ENCODE measurements at regions not wholly inside any gene's neighbourhood (a gene's known extent, or its start where the extent isn't known, plus 50 kb on each side); places are given as distances from the start of the nearest gene placed in this dataset.

DNA sequence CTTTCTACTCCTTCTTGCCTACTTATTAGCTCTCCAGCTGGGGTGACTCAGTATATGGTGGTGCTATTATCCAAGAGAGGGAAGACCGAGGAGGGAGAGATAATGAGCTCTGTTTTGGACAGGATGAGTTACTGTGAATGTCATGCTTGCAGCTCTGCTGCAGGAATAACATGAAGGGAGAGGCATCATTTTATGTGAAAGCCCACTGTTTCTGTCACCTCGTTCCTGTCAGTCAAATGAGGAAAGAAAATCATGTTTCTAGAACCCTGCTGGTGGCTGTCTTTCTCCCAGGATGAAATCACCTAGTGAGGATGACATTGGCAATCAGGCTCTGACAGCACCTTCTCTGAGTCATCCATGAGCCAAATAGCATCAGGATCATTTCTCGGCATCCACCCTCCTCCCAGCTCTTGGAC, 1291.6 kb upstream of the AUTS2 start (continued):
- TF ChIP-seq CHD7 (IDR thresholded peaks at IDR 0.05; ENCODE audit: insufficient replicate concordance, low read length): no peak
- TF ChIP-seq KDM4A (IDR thresholded peaks at IDR 0.05; ENCODE audit: low read depth, low read length, severe bottlenecking): no peak
- TF ChIP-seq, protein P1, sequence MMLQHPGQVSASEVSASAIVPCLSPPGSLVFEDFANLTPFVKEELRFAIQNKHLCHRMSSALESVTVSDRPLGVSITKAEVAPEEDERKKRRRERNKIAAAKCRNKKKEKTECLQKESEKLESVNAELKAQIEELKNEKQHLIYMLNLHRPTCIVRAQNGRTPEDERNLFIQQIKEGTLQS (IDR thresholded peaks at IDR 0.05; ENCODE audit: insufficient read depth, low read depth, low read length): no peak

All from H1 (cell line).